Esophagus mucosa (tissue), 1 donor: ENCODE measurements at regions not wholly inside any gene's neighbourhood (a gene's known extent, or its start where the extent isn't known, plus 50 kb on each side); places are given as distances from the start of the nearest gene placed in this dataset.

Experiments used
- ATAC-seq: fragments of 200-7000 bp; cut with Tn5 transposase; one replicate; pipeline ENCODE4 v1.9.1; 2020
- donor health status: DM: yes; HTN: yes; CAD: no.

- ATAC-seq = no peak
Measured at GRCh38 chr1:196001188-196001587, 607.1 kb downstream of the KCNT2 start.

- no peak for ATAC-seq
Measured at GRCh38 chr1:195999022-195999421, 609.2 kb downstream of the KCNT2 start.

- ATAC-seq = peak; percentile 99
Measured at GRCh38 chr1:195981448-195982139, 626.6 kb downstream of the KCNT2 start.

- no peak for ATAC-seq
Measured at GRCh38 chr1:195979646-195980045, 628.6 kb downstream of the KCNT2 start.

- ATAC-seq = no peak
Measured at GRCh38 chr1:195973311-195973904, 634.8 kb downstream of the KCNT2 start.

- ATAC-seq = no peak
Measured at GRCh38 chr1:195971589-195971988, 636.7 kb downstream of the KCNT2 start.

- no peak for ATAC-seq
Measured at GRCh38 chr1:195970209-195970608, 638.0 kb downstream of the KCNT2 start.

GRCh38 chr1:195965475-195965874, 642.8 kb downstream of the KCNT2 start:
- no peak for ATAC-seq

- ATAC-seq = no peak
Measured at GRCh38 chr1:195965036-195965435, 643.2 kb downstream of the KCNT2 start.

GRCh38 chr1:195964516-195964915, 643.7 kb downstream of the KCNT2 start:
- ATAC-seq = no peak

- ATAC-seq = no peak
Measured at GRCh38 chr1:195962051-195962450, 646.2 kb downstream of the KCNT2 start.

GRCh38 chr1:195960580-195960979, 647.7 kb downstream of the KCNT2 start:
- ATAC-seq = no peak

GRCh38 chr1:195958131-195958530, 650.1 kb downstream of the KCNT2 start:
- peak; percentile 99 for ATAC-seq

- no peak for ATAC-seq
Measured at GRCh38 chr1:195956845-195957244, 651.4 kb downstream of the KCNT2 start.

GRCh38 chr1:195954848-195955247, 653.4 kb downstream of the KCNT2 start:
- ATAC-seq = no peak

GRCh38 chr1:195951313-195951712, 656.9 kb downstream of the KCNT2 start:
- no peak for ATAC-seq

- ATAC-seq = no peak
Measured at GRCh38 chr1:195948123-195948895, 659.9 kb downstream of the KCNT2 start.

GRCh38 chr1:195946500-195946899, 661.7 kb downstream of the KCNT2 start:
- no peak for ATAC-seq

- ATAC-seq = no peak
Measured at GRCh38 chr1:195941795-195942194, 666.4 kb downstream of the KCNT2 start.

GRCh38 chr1:195941314-195941713, 666.9 kb downstream of the KCNT2 start:
- no peak for ATAC-seq

GRCh38 chr1:195939844-195940243, 668.4 kb downstream of the KCNT2 start:
- peak; percentile 41 for ATAC-seq

GRCh38 chr1:195934817-195935553, 673.3 kb downstream of the KCNT2 start:
- ATAC-seq = no peak

- no peak for ATAC-seq
Measured at GRCh38 chr1:195933835-195934234, 674.4 kb downstream of the KCNT2 start.
